Mesothelial cell of epicardium (in vitro differentiated cells): ENCODE measurements at regions not wholly inside any gene's neighbourhood (a gene's known extent, or its start where the extent isn't known, plus 50 kb on each side); places are given as distances from the start of the nearest gene placed in this dataset.

Experiments
- DNase-seq, 2 experiments: peaks; one replicate each; pipeline ENCODE4 v3.0.0; 2021; ENCODE audit warnings: low spot score in 2 of 2; ENCODE audit not compliant: unreplicated experiment in 2 of 2
- H3K27ac Mint-ChIP-seq: 2 replicates; pipeline ENCODE4 v1.8.0; 2021; ENCODE audit warnings: mixed read lengths
- H3K27me3 Mint-ChIP-seq: 2 replicates; pipeline ENCODE4 v1.8.0; 2021; ENCODE audit warnings: low read depth, mixed read lengths
- H3K36me3 Mint-ChIP-seq: 2 replicates; pipeline ENCODE4 v1.8.0; 2021; ENCODE audit warnings: mixed read lengths
- H3K4me1 Mint-ChIP-seq: 2 replicates; pipeline ENCODE4 v1.8.0; 2021; ENCODE audit warnings: mixed read lengths
- H3K4me3 Mint-ChIP-seq: 2 replicates; pipeline ENCODE4 v1.8.0; 2021; ENCODE audit warnings: mild to moderate bottlenecking, moderate library complexity, mixed read lengths
- H3K9me3 Mint-ChIP-seq: 2 replicates; pipeline ENCODE4 v1.8.0; 2021; ENCODE audit warnings: mixed read lengths
- CTCF ChIP-seq: fragments of 200-600 bp; sonication (generic); IDR thresholded peaks from one replicate; pipeline ENCODE4 v1.5.0; 2021; ENCODE audit warnings: antibody characterized with exemption; ENCODE audit not compliant: unreplicated experiment

- Mint-ChIP-seq H3K9me3 (peaks cover 34% of the 10 kb centered on the region), H3K4me3 (no peak overlapping the region), H3K36me3 (no peaks in the 10 kb centered on the region), H3K27me3 (no peaks in the 10 kb centered on the region), H3K27ac (no peak overlapping the region), H3K4me1 (no peaks in the 10 kb centered on the region)
- TF ChIP-seq CTCF: no peak
- no peak for DNase-seq
Measured at GRCh38 chr7:88590963-88591362, 168.5 kb upstream of the ZNF804B start.

GRCh38 chr7:88589927-88590326, 169.6 kb upstream of the ZNF804B start:
- no peaks in the 10 kb centered on the region for H3K4me1 Mint-ChIP-seq
- TF ChIP-seq CTCF: no peak
- H3K36me3 Mint-ChIP-seq: no peaks in the 10 kb centered on the region
- DNase-seq: no peak
- H3K9me3 Mint-ChIP-seq: peaks cover 25% of the 10 kb centered on the region
- H3K27me3 Mint-ChIP-seq: no peaks in the 10 kb centered on the region
- H3K27ac Mint-ChIP-seq: no peak overlapping the region
- no peak overlapping the region for H3K4me3 Mint-ChIP-seq

GRCh38 chr7:88586890-88587289, 172.6 kb upstream of the ZNF804B start:
- no peak overlapping the region for H3K4me3 Mint-ChIP-seq
- H3K9me3 Mint-ChIP-seq: peaks cover 3% of the 10 kb centered on the region
- H3K36me3 Mint-ChIP-seq: no peaks in the 10 kb centered on the region
- no peak overlapping the region for H3K27ac Mint-ChIP-seq
- no peaks in the 10 kb centered on the region for H3K4me1 Mint-ChIP-seq
- no peak for DNase-seq
- no peak for TF ChIP-seq CTCF
- no peaks in the 10 kb centered on the region for H3K27me3 Mint-ChIP-seq

GRCh38 chr7:88586219-88586618, 173.3 kb upstream of the ZNF804B start:
- DNase-seq: no peak
- H3K27me3 Mint-ChIP-seq: no peaks in the 10 kb centered on the region
- no peak for TF ChIP-seq CTCF
- no peak overlapping the region for H3K4me3 Mint-ChIP-seq
- H3K4me1 Mint-ChIP-seq: no peaks in the 10 kb centered on the region
- H3K36me3 Mint-ChIP-seq: no peaks in the 10 kb centered on the region
- H3K27ac Mint-ChIP-seq: no peak overlapping the region
- H3K9me3 Mint-ChIP-seq: no peaks in the 10 kb centered on the region

- Mint-ChIP-seq H3K36me3 (no peaks in the 10 kb centered on the region), H3K27me3 (no peaks in the 10 kb centered on the region), H3K4me3 (no peak overlapping the region), H3K9me3 (no peaks in the 10 kb centered on the region), H3K27ac (no peak overlapping the region), H3K4me1 (no peaks in the 10 kb centered on the region)
- TF ChIP-seq CTCF: no peak
- no peak for DNase-seq
Measured at GRCh38 chr7:88576720-88577119, 182.8 kb upstream of the ZNF804B start.

- DNase-seq: no peak
- no peaks in the 10 kb centered on the region for H3K36me3 Mint-ChIP-seq
- no peak overlapping the region for H3K27ac Mint-ChIP-seq
- no peak overlapping the region for H3K4me3 Mint-ChIP-seq
- no peaks in the 10 kb centered on the region for H3K27me3 Mint-ChIP-seq
- peaks cover 4% of the 10 kb centered on the region for H3K4me1 Mint-ChIP-seq
- no peaks in the 10 kb centered on the region for H3K9me3 Mint-ChIP-seq
- TF ChIP-seq CTCF: no peak
Measured at GRCh38 chr7:88566162-88566729, 193.3 kb upstream of the ZNF804B start.
